ENCODE measurements at regions not wholly inside any gene's neighbourhood (a gene's known extent, or its start where the extent isn't known, plus 50 kb on each side); places are given as distances from the start of the nearest gene placed in this dataset.

- no peaks in the 10 kb centered on the region for H3K27me3 ChIP-seq
- 62 to 77% methylated on average over 2 of the region's 2 CpGs for WGBS, 2 donors
- H3K4me1 ChIP-seq = no peaks in the 10 kb centered on the region
- DNase-seq = no peak
- intact Hi-C loops (cut with DNase I) = no loop called here
- H3K27ac ChIP-seq = no peak overlapping the region
- TF ChIP-seq POLR2A (IDR thresholded peaks at IDR 0.05) = no peak
- TF ChIP-seq CTCF (IDR thresholded peaks at IDR 0.05) = no peak
- H3K36me3 ChIP-seq = no peaks in the 10 kb centered on the region
- H3K9me3 ChIP-seq = no peaks in the 10 kb centered on the region
- no peak overlapping the region for H3K4me3 ChIP-seq (replicated peaks in 1 of 3)
These were observed 382.7 kb downstream of the CHSY3 start for GRCh38 chr5:130286971-130287370.

- Histone ChIP-seq H3K27ac (no peak overlapping the region), H3K4me1 (no peaks in the 10 kb centered on the region), H3K9me3 (no peaks in the 10 kb centered on the region), H3K36me3 (no peaks in the 10 kb centered on the region), H3K4me3 (replicated peaks in 1 of 3) (no peak overlapping the region), H3K27me3 (no peaks in the 10 kb centered on the region)
- no peak for DNase-seq
- TF ChIP-seq POLR2A (IDR thresholded peaks at IDR 0.05) (no peak), CTCF (IDR thresholded peaks at IDR 0.05) (no peak)
- 78 to 79% methylated on average over 1 of the region's 1 CpG for WGBS, 2 donors
- intact Hi-C loops (cut with DNase I) = no loop called here
These were observed 377.8 kb downstream of the CHSY3 start for GRCh38 chr5:130282049-130282448.

GRCh38 chr5:130280528-130281217 lies 376.4 kb downstream of the CHSY3 start:
- intact Hi-C loops (cut with DNase I) = no loop called here
- no peaks in the 10 kb centered on the region for H3K9me3 ChIP-seq
- TF ChIP-seq POLR2A (IDR thresholded peaks at IDR 0.05) = no peak
- no peak for TF ChIP-seq CTCF (IDR thresholded peaks at IDR 0.05)
- H3K36me3 ChIP-seq = no peaks in the 10 kb centered on the region
- DNase-seq = no peak
- 83 to 84% methylated on average over 8 of the region's 8 CpGs for WGBS, 2 donors
- no peaks in the 10 kb centered on the region for H3K27me3 ChIP-seq
- no peaks in the 10 kb centered on the region for H3K4me1 ChIP-seq
- H3K27ac ChIP-seq = no peak overlapping the region
- no peak overlapping the region for H3K4me3 ChIP-seq (replicated peaks in 1 of 3)

GRCh38 chr5:130279386-130279785 lies 375.1 kb downstream of the CHSY3 start:
- TF ChIP-seq CTCF (IDR thresholded peaks at IDR 0.05) (no peak), POLR2A (IDR thresholded peaks at IDR 0.05) (no peak)
- no peak for DNase-seq
- 86 to 88% methylated on average over 1 of the region's 1 CpG for WGBS, 2 donors
- Histone ChIP-seq H3K36me3 (no peaks in the 10 kb centered on the region), H3K4me1 (no peaks in the 10 kb centered on the region), H3K9me3 (no peaks in the 10 kb centered on the region), H3K4me3 (replicated peaks in 1 of 3) (no peak overlapping the region), H3K27ac (no peak overlapping the region), H3K27me3 (no peaks in the 10 kb centered on the region)
- intact Hi-C loops (cut with DNase I) = no loop called here

GRCh38 chr5:130278136-130278535 lies 373.9 kb downstream of the CHSY3 start:
- no peak for DNase-seq
- no peaks in the 10 kb centered on the region for H3K27me3 ChIP-seq
- intact Hi-C loops (cut with DNase I) = no loop called here

More at GRCh38 chr5:130278136-130278535, 373.9 kb downstream of the CHSY3 start:
- H3K4me3 ChIP-seq (replicated peaks in 1 of 3) = no peak overlapping the region
- TF ChIP-seq POLR2A (IDR thresholded peaks at IDR 0.05) (no peak), CTCF (IDR thresholded peaks at IDR 0.05) (no peak)
- 91 to 95% methylated on average over 7 to 8 of the region's 8 CpGs for WGBS, 2 donors
- no peaks in the 10 kb centered on the region for H3K36me3 ChIP-seq
- no peaks in the 10 kb centered on the region for H3K9me3 ChIP-seq
- H3K4me1 ChIP-seq = no peaks in the 10 kb centered on the region
- no peak overlapping the region for H3K27ac ChIP-seq

Data from thyroid gland (tissue), 4 donors.